GM18511 (cell line): ENCODE measurements at regions not wholly inside any gene's neighbourhood (a gene's known extent, or its start where the extent isn't known, plus 50 kb on each side); places are given as distances from the start of the nearest gene placed in this dataset.

ENCODE experiments used
- ATAC-seq: cut with Tn5 transposase; IDR thresholded peaks from one replicate; pipeline ENCODE4 v1.9.1; 2021; ENCODE audit warnings: mild to moderate bottlenecking, moderate library complexity; ENCODE audit not compliant: unreplicated experiment

DNA sequence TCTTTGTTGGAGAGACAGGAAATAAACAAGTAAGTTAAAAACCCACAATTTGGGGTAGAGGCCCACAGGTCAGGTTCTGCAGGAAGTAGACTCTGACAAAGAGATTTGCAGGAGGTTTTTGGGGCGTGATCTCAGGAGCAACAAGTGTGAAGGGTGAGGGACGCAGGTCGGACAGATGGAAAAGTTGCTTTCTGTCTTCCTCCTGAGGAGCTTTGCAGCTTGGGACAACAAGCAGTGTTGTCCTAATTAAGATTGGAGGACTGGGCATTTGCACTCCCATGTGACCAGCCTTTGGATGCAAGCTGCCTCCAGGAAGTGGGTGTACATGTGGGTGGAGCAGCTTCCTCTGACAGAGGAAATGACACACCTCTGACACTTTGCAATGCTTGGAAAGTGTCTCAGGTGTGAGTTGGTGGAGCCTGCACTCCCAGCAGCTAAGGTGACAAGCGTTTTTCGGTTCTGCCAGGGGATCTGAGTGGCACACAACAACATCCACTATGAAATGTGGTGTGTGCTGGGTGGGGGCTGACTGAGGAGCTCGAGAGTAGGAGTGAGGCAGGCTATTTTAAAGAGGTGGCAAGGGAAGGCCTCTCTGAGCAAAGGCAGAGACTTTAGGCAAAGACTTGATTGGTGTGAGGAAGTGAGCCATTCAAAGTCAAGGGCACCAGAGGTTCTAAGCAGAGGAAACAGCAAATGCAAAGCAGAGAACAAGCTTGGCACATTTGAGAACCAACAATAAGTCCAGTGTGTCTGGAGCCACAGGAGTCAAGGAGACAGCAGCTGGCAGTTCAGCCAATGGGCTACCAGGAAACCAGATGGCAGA, 339.8 kb upstream of the GATB start:
- peak; percentile 73 for ATAC-seq

DNA sequence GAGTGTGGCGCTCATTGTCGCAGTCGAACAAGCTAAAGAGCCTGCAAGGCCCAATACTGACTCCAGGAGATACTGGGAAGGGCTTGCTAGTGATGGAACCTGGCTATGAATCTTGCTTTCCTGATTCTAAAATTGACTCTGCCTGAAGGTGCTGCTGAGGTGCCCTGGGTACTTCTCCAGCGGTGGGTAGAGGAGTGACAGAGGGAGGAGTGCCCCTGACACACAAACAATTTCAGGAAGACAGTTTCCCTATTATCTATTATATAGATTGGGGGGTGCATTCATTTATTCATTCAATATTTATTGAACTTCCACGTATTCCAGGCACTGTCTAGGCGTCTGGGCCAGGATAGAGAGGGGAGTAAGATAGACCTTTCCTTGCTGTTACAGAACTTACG, 339.2 kb upstream of the GATB start:
- no peak for ATAC-seq

DNA sequence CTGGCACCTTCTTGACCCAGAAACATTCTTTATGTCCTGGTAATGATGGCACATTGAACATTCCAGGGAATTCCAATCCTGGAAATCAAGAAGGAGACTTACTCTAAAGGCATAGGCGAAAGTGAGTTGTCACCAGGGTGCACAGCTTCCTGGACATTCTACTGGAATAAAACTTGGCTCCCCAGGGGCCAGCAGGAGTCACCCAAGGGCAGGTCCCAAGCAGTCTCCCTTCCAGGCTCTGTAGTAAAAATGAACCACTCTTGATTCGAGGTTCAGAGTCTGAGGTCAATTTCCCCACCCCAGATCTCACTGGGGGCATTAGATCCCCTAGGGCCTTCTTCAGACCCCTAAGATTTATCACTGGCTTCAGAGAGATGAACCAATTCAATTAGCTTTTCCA, 338.7 kb upstream of the GATB start:
- ATAC-seq: no peak

DNA sequence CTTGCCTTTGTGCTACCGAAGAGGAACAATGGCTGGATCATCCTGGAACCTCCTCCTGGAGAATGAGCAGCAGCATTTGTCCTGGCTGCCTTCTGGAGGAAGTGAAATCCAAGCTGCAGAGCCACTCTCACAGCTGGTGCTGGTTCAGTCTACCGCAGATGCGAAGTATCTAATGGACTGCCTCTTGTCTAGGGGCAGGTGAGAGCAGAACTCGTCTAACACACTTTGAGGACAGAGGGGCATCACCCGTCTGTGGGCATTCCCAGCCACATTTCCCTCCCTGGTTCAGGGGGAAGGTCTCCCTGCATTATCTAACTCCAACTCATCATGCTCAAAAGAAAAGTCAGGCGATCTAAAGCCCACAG, 338.2 kb upstream of the GATB start:
- ATAC-seq: no peak

DNA sequence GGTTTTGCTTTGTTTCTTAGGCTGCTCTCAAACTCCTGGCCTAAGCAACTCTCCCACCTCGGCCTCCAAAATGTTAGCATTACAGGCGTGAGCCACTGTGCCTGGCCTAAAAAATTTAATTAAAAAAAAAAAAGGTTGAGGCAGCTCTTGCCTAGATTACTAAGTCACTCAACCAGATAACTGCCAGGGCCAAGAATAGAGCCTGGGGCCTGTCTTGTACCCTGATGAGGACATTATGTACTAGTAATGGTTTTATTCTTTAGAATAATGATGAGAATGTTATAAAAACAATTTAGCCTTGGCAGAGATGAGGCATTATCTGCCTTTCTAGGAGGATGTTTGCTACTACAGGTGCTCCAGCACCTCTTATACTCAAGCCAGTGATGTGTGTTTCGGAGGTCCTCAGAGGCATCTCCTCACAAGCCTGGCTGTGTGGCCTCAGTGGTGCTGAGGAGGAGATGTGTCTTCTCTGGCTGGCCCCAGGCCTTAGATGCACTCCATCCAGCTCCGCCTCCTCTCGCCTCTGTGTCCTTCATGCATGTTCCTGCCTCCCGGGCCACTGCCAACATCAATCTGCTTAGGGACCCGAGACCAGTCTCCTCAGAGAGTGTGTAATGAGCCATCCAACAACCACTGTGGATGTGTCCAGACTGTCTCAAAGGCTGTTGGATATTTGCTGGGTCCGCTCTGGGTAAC, 337.7 kb upstream of the GATB start:
- ATAC-seq: no peak

DNA sequence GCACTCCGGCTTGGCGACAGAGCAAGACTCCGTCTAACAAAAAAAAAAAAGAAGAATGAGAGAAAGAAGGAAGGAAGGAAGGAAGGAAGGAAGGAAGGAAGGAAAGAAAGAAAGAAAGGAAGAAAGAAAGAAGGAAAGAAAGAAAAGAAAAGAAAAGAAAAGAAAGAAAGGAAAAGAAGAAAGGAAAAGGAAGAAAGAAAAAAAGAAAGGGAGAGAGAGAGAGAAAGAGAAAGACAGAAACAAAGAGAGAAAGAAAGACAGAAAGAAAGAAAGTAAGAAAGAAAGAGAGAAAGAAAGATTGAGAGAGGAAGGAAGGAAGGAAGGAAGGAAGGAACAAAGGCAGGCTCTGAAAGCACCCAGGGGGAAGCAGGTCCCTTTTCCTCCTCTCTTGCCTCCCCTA, 336.6 kb upstream of the GATB start:
- ATAC-seq: no peak

DNA sequence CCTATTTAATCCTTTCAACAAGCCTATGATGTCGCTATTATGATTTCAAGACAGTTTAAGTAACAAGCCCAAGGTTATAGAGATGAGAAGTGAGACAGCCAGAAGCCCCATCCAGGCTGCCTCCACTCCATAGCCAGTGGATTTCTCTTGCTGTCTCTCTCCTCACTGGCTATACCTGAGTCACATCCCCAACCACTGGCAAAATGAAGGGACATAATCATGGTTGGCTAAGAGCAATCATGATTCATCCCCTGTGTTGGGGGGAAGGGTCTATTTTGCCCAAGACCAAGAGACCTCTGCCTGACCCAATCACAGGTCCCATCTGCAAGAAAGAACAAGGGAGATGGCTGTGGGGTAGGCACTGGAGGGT, 334.9 kb upstream of the GATB start:
- ATAC-seq: no peak

DNA sequence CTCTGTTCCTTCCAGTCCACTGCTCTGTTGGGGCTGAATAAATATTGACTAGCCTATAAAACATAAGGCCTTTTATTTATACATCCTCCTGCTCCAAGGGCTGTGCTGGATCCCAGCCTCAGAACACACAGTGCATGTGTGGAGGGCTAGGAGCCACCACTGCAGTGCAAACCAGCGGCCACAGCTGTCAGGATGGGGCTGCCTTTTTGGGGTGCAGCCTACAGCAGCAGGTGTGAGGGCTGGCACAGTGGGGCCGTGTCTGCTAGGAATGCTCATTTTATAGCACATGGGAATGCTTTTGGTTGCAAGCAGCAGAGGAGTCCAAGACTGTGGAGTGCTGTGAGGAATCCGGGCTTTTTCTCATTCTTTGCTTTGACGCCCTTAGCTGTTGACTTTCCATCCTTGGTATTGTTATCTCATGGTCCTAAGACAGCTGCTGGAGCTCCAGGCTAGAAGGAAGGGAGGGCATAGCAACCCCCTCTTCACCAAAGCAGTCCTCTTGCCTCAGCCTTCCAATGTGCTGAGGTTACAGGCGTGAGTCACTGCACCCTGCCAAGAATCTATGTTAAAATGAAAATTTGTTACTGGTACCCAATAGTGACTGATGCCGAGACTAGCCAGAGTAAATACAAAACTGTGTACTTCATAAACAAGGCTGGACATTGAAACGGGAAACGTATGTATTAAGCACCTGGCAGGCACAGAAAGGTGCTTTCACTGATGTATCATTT, 334.3 kb upstream of the GATB start:
- no peak for ATAC-seq

DNA sequence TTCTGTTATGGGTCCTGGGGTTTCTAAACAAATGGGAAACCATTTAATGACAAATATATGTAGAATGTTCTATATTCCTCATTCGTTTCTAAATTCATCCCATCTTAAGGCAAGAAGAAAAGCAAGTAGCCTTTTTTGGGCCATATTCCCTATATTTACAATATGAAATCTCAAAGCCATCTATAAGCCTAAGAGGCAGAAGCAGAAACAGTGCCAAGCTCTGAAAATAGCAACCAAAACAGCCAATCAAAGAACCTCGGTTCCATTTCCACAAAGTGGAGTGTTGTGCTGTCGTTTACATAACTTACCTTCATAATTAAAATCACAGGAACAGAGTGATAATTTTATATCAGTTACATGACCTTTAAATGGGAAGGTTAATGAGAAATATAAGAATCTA, 330.6 kb upstream of the GATB start:
- no peak for ATAC-seq

DNA sequence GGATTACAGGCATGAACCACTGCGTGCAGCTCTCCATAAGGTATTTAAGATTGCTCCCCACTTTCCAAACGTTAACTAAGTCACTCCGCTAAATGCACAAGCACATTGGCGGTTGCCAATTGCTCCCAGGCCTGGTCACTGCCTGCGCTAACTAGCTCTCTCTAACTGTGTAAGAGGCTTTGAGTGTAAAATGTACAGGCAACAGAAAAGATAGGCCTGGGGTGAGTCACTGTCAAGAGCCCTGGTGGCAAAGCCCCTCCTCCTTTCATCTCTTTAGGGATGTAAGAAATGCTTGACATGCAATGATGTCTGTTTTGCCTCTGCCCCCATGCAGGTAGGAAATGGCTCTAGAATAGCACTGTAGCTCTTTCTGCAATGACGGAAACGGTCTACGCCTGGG, 329.7 kb upstream of the GATB start:
- ATAC-seq: no peak

DNA sequence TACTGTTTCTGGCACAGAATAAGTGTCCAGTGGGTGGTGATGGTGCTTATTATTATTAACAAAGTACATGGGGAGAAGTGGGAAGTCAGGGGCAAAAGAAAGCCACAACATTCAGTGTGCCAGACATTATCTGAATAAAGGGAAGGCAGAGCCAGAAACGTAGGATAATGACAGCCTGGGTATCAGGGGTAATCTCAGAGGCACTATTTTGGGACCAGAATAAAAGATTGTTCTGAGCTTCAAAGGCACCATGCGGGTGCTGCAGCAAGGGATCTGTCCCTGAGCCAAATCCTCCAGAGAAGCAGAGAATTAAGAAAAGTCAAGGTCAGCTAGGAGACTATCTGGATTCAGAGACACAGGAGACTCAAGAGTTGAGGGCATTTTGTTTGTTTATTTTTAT, 328.8 kb upstream of the GATB start:
- ATAC-seq: no peak

DNA sequence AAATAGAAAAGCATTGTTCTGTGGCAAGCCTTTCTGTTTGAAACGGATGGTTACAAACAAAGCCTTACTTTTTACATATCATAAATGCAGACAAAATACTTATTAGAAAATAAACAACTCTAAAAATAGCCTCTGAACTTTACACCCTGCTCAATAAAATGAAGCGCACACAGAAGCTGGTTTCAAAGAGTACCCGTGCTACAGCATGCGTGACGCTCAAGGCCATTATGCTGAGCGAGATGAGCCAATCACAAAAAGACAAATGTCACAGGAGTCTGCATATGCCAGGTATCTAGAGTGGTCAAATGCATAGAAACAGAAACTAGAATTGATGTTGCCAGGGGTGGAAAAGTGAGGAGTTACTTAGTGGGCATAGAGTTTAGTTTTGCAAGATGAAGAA, 326.5 kb upstream of the GATB start:
- ATAC-seq: no peak

DNA sequence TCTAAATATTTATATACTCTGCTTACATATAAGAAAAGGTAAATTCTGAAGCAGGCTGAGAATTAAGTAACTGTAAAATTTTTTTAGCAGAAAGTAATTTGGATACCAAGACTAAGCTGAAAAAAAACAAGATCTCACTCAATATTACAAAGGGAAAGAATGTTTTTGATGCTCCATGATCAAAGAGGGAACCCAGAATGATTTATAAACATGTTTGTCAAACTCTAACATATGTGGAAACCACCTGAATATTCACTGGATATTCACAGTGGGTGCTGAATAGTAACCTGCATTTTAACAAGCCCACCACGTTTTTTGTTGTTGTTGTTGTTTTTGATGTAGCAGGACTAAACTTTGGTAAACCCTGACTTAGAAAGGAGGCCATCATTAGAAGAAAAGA, 324.9 kb upstream of the GATB start:
- ATAC-seq: no peak

DNA sequence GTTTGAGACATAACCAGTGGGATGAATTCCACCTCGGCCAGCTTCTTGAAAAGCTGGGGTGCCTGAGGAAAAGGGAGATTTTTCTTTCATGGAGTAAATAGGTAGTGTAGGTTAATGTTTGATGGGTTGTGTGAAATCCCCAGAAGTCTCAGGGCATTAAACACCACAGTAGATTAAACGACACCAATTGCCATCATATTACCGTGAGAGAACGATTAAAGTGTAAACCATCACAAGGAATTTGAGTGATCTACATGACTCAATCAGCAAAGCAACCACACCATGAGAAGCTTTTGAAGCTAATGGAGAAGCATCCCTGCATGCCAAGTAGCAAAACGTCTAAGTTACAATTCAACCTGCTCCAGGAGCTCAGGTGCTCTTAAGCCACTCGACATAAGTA, 322.5 kb upstream of the GATB start:
- no peak for ATAC-seq

DNA sequence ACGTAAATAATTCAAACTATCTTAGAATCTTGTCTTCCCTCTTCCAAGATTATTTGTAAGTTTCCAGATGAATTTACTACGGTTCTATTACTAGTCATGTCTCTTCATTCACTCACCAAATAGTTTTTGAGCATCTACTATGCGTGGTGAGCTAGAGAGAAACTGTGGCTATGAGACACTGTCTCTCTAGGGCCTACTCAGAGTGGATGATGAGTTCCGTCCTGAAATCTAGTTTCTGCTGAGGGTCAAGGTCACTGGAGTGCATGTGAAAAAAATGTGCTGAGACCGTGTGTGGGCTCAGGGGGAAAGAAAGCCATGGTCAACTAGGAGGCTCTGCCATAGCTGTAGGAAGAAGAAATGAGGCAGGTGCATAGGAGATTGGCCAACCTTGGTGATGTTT, 320.2 kb upstream of the GATB start:
- peak; percentile 64 for ATAC-seq

DNA sequence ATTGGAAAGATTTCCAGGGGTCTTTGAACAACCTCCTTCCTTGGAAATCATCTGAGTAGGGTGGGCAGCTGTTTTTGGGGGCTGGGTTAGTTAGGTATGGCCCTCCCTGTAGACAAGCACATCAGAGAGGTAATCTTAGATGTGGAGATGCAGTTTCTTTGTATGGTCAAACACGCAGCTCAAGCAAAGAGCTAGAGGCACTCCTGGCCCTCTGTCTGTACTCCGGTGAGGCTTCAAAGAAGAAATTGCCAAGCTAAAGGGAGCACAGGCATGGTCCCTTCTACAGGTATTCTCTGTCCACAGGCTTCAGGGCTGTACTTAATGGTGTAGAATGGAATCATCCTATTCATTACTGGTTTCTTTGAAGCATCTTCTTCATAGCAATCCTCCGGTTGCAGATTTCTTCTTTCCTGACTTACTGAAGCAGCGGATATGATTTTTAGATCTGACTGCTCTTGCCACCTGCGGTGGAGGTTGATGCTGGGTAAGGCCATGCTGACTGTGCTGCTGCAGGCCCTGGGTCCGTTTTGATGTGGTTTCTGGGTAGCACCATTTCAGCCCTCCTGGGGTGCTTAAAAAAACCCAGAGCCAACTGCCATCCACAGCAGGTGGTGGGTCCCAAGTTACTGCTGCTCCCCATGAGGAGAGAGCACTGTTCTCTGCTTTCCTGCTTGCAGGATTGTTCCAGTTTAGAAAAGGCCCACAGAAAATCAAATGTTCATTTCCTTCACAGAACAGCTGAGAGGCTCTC, 318.9 kb upstream of the GATB start:
- ATAC-seq: no peak

DNA sequence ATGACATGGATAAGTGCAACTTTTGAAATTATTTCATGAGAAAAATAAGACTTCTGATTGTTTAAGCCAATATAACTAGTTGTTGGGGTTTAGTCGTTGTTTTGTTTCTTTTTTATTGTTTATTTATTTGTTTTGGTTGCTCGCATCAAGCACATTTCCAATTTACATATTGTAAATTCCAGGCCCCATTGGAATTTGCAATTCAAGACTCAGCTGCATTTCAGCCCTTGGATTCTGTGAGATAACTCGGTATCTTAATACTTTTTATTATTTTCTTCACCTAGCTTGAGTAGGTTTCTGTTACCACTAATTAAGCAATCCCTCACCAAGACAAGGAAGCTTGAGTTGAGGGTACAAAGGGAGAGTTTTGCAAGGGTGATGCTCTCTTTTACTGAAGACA, 318.3 kb upstream of the GATB start:
- ATAC-seq: no peak

DNA sequence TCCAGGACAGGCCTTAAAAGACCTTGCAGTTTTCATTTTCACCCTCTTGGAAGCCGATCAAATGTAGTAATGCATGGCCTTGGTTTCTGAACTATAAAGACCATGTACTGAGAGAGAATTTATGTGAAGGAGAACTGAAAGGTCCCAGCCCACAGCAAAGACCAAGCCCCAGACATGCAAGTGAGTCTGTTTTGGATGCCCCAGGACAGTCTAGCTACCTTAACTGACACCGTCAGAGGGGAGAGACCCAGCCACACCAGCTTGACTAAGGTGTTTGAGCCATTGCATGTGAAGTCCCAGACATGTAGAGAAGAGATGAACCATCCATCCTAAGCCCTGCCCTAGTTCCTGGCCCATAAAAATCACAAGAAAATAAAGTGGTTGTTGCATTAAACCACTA, 316.8 kb upstream of the GATB start:
- no peak for ATAC-seq

DNA sequence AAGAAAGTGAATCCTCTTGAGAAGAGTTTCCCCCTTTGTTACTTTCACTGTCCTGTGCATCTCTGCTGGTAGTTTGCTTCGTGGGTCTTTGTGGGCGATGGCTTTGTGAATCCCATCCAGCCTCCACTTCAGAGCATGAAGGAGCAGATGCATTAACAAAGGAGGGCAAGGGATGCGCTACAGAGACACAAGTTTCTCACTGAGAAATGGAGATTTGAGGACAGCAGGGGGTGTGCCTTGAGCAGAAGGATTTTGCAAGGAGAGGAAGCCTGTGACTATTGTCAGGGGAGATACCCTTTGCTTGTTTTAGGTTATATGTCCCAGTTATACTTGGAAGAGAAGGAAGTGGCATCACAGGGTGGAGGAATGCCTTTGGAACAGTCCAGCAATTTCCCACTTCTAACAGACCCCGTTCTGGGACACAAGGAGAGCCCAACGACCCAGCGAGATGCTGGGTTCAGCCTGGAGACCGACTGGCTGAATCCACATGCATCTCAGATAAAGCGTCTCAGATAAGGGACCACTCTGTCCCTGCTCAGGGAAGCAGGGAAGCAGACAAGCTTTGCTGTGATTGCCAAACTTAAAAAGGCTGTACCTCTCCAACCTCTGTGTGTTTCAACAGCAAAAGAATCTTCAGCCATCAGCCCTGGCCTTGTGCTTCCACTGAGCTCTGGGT, 314.6 kb upstream of the GATB start:
- no peak for ATAC-seq

DNA sequence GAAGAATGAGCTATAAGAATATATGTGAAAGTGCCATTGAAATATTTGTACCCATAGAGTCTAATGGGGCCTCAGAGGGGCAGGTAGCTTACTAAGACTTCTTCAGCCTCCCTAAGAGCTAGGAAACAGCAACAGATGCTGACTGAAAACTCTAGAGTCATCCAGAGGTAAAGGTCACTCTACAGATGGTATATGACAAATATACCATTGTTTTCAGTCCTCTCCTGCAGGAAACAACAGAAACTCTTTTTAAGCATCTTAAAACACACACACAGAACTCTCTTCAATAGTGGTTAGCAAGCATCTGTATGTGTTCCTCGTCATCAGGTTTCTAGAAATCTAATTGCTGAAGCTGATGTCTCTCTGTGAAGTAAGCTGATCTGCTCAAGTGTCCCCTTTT, 313.8 kb upstream of the GATB start:
- ATAC-seq: no peak

DNA sequence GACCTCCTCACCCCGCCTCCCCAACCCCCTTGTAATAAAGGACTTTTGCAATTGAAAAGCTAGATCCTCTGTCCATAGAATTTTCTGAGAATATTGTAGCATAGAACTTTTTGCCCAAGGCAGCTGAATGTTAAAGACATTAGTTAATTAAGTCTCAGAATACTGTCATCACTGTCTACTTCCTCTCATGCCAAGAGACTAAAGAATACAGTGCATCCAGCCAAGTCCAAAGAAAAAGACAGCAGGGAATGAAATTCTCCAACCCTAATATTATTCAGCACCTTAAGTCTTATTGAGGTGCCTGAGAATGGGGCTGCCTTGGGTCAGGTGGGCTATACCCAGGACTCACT, 313.3 kb upstream of the GATB start:
- ATAC-seq: no peak
